ENCODE measurements at regions not wholly inside any gene's neighbourhood (a gene's known extent, or its start where the extent isn't known, plus 50 kb on each side); places are given as distances from the start of the nearest gene placed in this dataset.

DNA sequence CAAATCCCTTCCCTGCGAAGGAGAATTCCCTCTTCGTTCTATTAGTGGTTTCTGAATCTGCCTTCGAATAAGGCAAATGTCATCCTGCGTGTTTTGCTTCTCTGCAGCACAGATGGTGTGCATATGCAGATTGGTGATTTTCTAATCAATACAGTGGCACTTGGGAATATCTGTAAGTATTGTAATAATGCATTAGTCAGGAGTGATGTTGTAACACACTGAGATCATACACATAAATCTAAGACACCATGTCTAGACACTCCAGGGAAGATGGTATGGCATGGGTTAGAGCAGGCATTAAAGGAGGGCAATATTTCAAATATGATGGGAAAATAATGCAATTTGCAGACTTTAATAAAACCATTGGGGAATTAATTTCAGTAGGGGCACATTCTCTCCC lies 513.2 kb upstream of the PTBP2 start:
- Histone ChIP-seq H3F3A (ENCODE audit: low read depth) (no peaks in the 10 kb centered on the region), H3K9me3 (ENCODE audit: insufficient read depth, low read depth, low read length) (no peaks in the 10 kb centered on the region), H3K27me3 (ENCODE audit: insufficient read depth, low read length, poor library complexity, severe bottlenecking) (no peaks in the 10 kb centered on the region), H3K4me2 (ENCODE audit: low read depth, low read length, poor library complexity, severe bottlenecking) (no peak overlapping the region), H3K4me3 (ENCODE audit: low read length, poor library complexity, severe bottlenecking) (no peak overlapping the region), H3K9ac (ENCODE audit: low read depth, low read length, poor library complexity, severe bottlenecking) (no peak overlapping the region), H3K79me2 (ENCODE audit: insufficient read depth, low read length) (no peaks in the 10 kb centered on the region), H3K9me2 (replicated peaks; ENCODE audit: low read depth, low read length) (no peaks in the 10 kb centered on the region), H2AFZ (ENCODE audit: low read length) (no peak overlapping the region), H3K4me1 (ENCODE audit: insufficient read depth, low read length, poor library complexity, severe bottlenecking) (no peaks in the 10 kb centered on the region), H4K20me1 (ENCODE audit: insufficient read depth, low read length, poor library complexity, severe bottlenecking) (no peaks in the 10 kb centered on the region), H3K36me3 (ENCODE audit: insufficient read depth, low read length) (no peaks in the 10 kb centered on the region)
- no peak for TF ChIP-seq EZH2phosphoT487 (IDR thresholded peaks at IDR 0.05; ENCODE audit: borderline replicate concordance)
- TF ChIP-seq, protein P1, sequence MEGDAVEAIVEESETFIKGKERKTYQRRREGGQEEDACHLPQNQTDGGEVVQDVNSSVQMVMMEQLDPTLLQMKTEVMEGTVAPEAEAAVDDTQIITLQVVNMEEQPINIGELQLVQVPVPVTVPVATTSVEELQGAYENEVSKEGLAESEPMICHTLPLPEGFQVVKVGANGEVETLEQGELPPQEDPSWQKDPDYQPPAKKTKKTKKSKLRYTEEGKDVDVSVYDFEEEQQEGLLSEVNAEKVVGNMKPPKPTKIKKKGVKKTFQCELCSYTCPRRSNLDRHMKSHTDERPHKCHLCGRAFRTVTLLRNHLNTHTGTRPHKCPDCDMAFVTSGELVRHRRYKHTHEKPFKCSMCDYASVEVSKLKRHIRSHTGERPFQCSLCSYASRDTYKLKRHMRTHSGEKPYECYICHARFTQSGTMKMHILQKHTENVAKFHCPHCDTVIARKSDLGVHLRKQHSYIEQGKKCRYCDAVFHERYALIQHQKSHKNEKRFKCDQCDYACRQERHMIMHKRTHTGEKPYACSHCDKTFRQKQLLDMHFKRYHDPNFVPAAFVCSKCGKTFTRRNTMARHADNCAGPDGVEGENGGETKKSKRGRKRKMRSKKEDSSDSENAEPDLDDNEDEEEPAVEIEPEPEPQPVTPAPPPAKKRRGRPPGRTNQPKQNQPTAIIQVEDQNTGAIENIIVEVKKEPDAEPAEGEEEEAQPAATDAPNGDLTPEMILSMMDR (conservative IDR thresholded peaks at IDR 0.05; ENCODE audit: low read length): no peak

DNA sequence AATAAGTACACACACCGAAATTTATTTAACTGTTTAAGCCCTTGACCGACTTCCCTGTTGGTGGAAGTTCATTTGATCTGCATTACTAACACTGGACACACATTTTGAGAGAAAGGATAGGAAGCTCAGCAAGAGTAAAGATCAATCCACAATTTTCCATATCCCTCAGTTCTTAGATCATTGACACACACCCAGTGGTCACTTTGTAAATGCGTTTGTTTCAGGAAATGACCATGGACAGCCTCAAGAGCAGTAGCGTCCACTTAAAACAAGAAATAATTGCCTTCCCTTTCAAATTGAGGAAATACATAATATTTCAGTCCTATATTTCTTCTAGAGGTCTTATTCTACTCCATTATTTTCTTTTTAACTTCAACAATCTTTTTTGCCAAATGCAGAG lies 511.5 kb upstream of the PTBP2 start:
- H3K36me3 ChIP-seq (ENCODE audit: insufficient read depth, low read length): no peaks in the 10 kb centered on the region
- no peaks in the 10 kb centered on the region for H3K27me3 ChIP-seq (ENCODE audit: insufficient read depth, low read length, poor library complexity, severe bottlenecking)
- no peak overlapping the region for H2AFZ ChIP-seq (ENCODE audit: low read length)
- no peaks in the 10 kb centered on the region for H4K20me1 ChIP-seq (ENCODE audit: insufficient read depth, low read length, poor library complexity, severe bottlenecking)
- H3F3A ChIP-seq (ENCODE audit: low read depth): no peaks in the 10 kb centered on the region
- no peak overlapping the region for H3K4me3 ChIP-seq (ENCODE audit: low read length, poor library complexity, severe bottlenecking)
- no peak overlapping the region for H3K9ac ChIP-seq (ENCODE audit: low read depth, low read length, poor library complexity, severe bottlenecking)
- no peaks in the 10 kb centered on the region for H3K79me2 ChIP-seq (ENCODE audit: insufficient read depth, low read length)
- H3K4me2 ChIP-seq (ENCODE audit: low read depth, low read length, poor library complexity, severe bottlenecking): no peak overlapping the region
- H3K4me1 ChIP-seq (ENCODE audit: insufficient read depth, low read length, poor library complexity, severe bottlenecking): no peaks in the 10 kb centered on the region
- no peak for TF ChIP-seq EZH2phosphoT487 (IDR thresholded peaks at IDR 0.05; ENCODE audit: borderline replicate concordance)
- TF ChIP-seq, protein P1 (conservative IDR thresholded peaks at IDR 0.05; ENCODE audit: low read length): no peak
- H3K9me3 ChIP-seq (ENCODE audit: insufficient read depth, low read depth, low read length): no peaks in the 10 kb centered on the region
- no peaks in the 10 kb centered on the region for H3K9me2 ChIP-seq (replicated peaks; ENCODE audit: low read depth, low read length)

DNA sequence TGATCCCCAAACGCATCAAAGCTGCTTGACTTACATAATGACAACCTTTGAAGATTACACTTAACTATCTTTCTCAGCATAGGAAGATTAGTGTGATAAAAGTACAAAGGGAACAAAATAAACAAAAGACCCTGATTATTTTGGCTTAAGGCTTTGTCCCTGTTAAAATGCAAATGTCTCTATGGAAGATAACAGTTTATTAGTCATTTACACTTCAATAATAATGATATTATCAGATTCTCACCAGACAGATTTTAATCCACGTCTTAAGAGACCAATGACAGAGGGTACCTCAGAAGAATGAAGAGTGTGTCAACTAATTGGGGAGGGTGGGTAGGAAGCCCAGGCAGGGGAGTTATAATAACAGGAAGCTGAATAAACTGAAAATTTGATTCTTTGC lies 510.4 kb upstream of the PTBP2 start:
- Histone ChIP-seq H3K27me3 (ENCODE audit: insufficient read depth, low read length, poor library complexity, severe bottlenecking) (no peaks in the 10 kb centered on the region), H3K4me1 (ENCODE audit: insufficient read depth, low read length, poor library complexity, severe bottlenecking) (no peaks in the 10 kb centered on the region), H3K9ac (ENCODE audit: low read depth, low read length, poor library complexity, severe bottlenecking) (no peak overlapping the region), H3K9me2 (replicated peaks; ENCODE audit: low read depth, low read length) (no peaks in the 10 kb centered on the region), H3F3A (ENCODE audit: low read depth) (no peaks in the 10 kb centered on the region), H2AFZ (ENCODE audit: low read length) (no peak overlapping the region), H3K36me3 (ENCODE audit: insufficient read depth, low read length) (no peaks in the 10 kb centered on the region), H3K4me3 (ENCODE audit: low read length, poor library complexity, severe bottlenecking) (no peak overlapping the region), H3K79me2 (ENCODE audit: insufficient read depth, low read length) (no peaks in the 10 kb centered on the region), H4K20me1 (ENCODE audit: insufficient read depth, low read length, poor library complexity, severe bottlenecking) (no peaks in the 10 kb centered on the region), H3K9me3 (ENCODE audit: insufficient read depth, low read depth, low read length) (no peaks in the 10 kb centered on the region), H3K4me2 (ENCODE audit: low read depth, low read length, poor library complexity, severe bottlenecking) (no peak overlapping the region)
- no peak for TF ChIP-seq EZH2phosphoT487 (IDR thresholded peaks at IDR 0.05; ENCODE audit: borderline replicate concordance)
- TF ChIP-seq, protein P1 (conservative IDR thresholded peaks at IDR 0.05; ENCODE audit: low read length): no peak
